A549 (cell line): ENCODE measurements at regions not wholly inside any gene's neighbourhood (a gene's known extent, or its start where the extent isn't known, plus 50 kb on each side); places are given as distances from the start of the nearest gene placed in this dataset.

ENCODE experiments used
- ATAC-seq, 2 experiments: fragments of 200-7000 bp in 1 of 2; fragments of >200 bp in 1 of 2; cut with Nextera tagmentation in 1 of 2; cut with Tn5 transposase in 1 of 2; 3 replicates each; pipeline versions ENCODE4 v1.8.0 to v1.9.1; 2018 to 2020; ENCODE audit warnings: mild to moderate bottlenecking in 1 of 2, moderate library complexity in 1 of 2
- CTCF ChIA-PET: fragments of 300-600 bp; sonication (Branson Sonifier 250); formaldehyde crosslinking; extraction: SDS; loops from one replicate; lab custom pipeline; 2021; ENCODE audit warnings: antibody characterized with exemption, inconsistent platforms; lab: Yijun Ruan, JAX
- POLR2A ChIA-PET: fragments of 350-600 bp; formaldehyde crosslinking; extraction: SDS; loops from one replicate; lab custom pipeline; 2021; ENCODE audit warnings: antibody characterized with exemption, inconsistent platforms; lab: Yijun Ruan, JAX
- DNase-seq, 2 experiments: peaks; one replicate each; pipeline versions ENCODE4 v3.0.0 to v3.0.0-alpha.2; 2011 to 2016; ENCODE audit warnings: low read depth in 1 of 2, low spot score in 1 of 2
- FAIRE-seq: peaks from 2 replicates; lab custom pipeline; 2011; peaks lifted over from hg19 to GRCh38; lab: Jason Lieb, UNC
- H3K27ac ChIP-seq, 2 experiments: fragments of >200 bp; sonication (Bioruptor Twin); formaldehyde crosslinking; 3 replicates each; pipeline ENCODE4 v1.5.1; 2016 to 2017
- H3K4me1 ChIP-seq: fragments of >200 bp; sonication (Bioruptor Twin); formaldehyde crosslinking; 3 replicates; pipeline ENCODE4 v1.6.1; 2016
- H3K4me2 ChIP-seq: fragments of >200 bp; sonication (Bioruptor Twin); formaldehyde crosslinking; 3 replicates; pipeline ENCODE4 v1.6.1; 2016
- H3K4me3 ChIP-seq: fragments of >200 bp; sonication (Bioruptor Twin); formaldehyde crosslinking; 3 replicates; pipeline ENCODE4 v1.5.1; 2016
- H3K9me3 ChIP-seq: fragments of >200 bp; sonication (Bioruptor Twin); formaldehyde crosslinking; 3 replicates; pipeline ENCODE4 v1.6.1; 2016
- BHLHE40 ChIP-seq: IDR thresholded peaks from 2 replicates; pipeline ENCODE4 v1.6.1; 2012; ENCODE audit warnings: low read depth, low read length, inconsistent platforms
- CBX2 ChIP-seq: fragments of 200-600 bp; sonication (generic); IDR thresholded peaks from 2 replicates; pipeline ENCODE4 v1.6.1; 2016; ENCODE audit warnings: low read depth, mild to moderate bottlenecking, borderline replicate concordance
- CBX8 ChIP-seq: fragments of 200-600 bp; sonication (generic); IDR thresholded peaks from 2 replicates; pipeline ENCODE4 v1.6.1; 2016
- EHF ChIP-seq: fragments of 250-450 bp; sonication (Bioruptor Pico); IDR thresholded peaks from 2 replicates; pipeline ENCODE4 v1.5.0; 2020; ENCODE audit warnings: mild to moderate bottlenecking
- FOXS1 ChIP-seq: fragments of 250-450 bp; sonication (Bioruptor Pico); IDR thresholded peaks from 2 replicates; pipeline ENCODE4 v1.5.0; 2020; ENCODE audit warnings: mild to moderate bottlenecking, moderate library complexity
- HOXB13 ChIP-seq: fragments of 250-450 bp; sonication (Bioruptor Pico); IDR thresholded peaks from 2 replicates; pipeline ENCODE4 v1.5.0; 2020; ENCODE audit warnings: low read depth, mild to moderate bottlenecking, moderate library complexity
- HOXB5 ChIP-seq: fragments of 250-450 bp; sonication (Bioruptor Pico); IDR thresholded peaks from 2 replicates; pipeline ENCODE4 v1.5.0; 2020; ENCODE audit warnings: mild to moderate bottlenecking, moderate library complexity
- KDM1A ChIP-seq: fragments of 200-600 bp; sonication (generic); IDR thresholded peaks from 2 replicates; pipeline ENCODE4 v1.6.1; 2016; ENCODE audit warnings: low read depth, mild to moderate bottlenecking
- MAFK ChIP-seq: fragments of 450-650 bp; IDR thresholded peaks from 2 replicates; pipeline ENCODE4 v1.6.1; 2014; ENCODE audit not compliant: partially characterized antibody
- RAD21 ChIP-seq, 2 experiments: fragments of >200 bp in 1 of 2; sonication (Bioruptor Twin) in 1 of 2; formaldehyde crosslinking in 1 of 2; IDR thresholded peaks in 1 of 2; conservative IDR thresholded peaks in 1 of 2; 2 replicates in 1 of 2; 3 replicates in 1 of 2; pipeline ENCODE4 v1.6.1; 2012 to 2018; ENCODE audit warnings: inconsistent platforms in 1 of 2
- RCOR1 ChIP-seq: fragments of 150-350 bp; IDR thresholded peaks from 2 replicates; pipeline ENCODE4 v1.6.1; 2014; ENCODE audit warnings: antibody characterized with exemption, low read length, low read depth
- TP53 ChIP-seq: fragments of 250-450 bp; sonication (Bioruptor Pico); IDR thresholded peaks from 2 replicates; pipeline ENCODE4 v1.5.0; 2021; ENCODE audit warnings: mild to moderate bottlenecking, moderate library complexity
- ZC3H11A ChIP-seq: fragments of 450-650 bp; IDR thresholded peaks from 2 replicates; pipeline ENCODE4 v1.6.1; 2014; ENCODE audit warnings: antibody characterized with exemption, mild to moderate bottlenecking
- ZFP36 ChIP-seq: fragments of 450-650 bp; IDR thresholded peaks from 2 replicates; pipeline ENCODE4 v1.6.1; 2014; ENCODE audit warnings: borderline replicate concordance; ENCODE audit not compliant: partially characterized antibody
- ZNF302 ChIP-seq: fragments of 250-450 bp; sonication (Bioruptor Pico); IDR thresholded peaks from 2 replicates; pipeline ENCODE4 v1.9.0; 2021; ENCODE audit warnings: inconsistent platforms, mild to moderate bottlenecking, moderate library complexity
- ZSCAN20 ChIP-seq: fragments of 250-450 bp; sonication (Bioruptor Pico); IDR thresholded peaks from 2 replicates; pipeline ENCODE4 v1.8.0; 2022; ENCODE audit warnings: mild to moderate bottlenecking, moderate library complexity
- WGBS: methylation state at CpG from one replicate; pipeline ENCODE4 v1.1.6; 2017; ENCODE audit errors: missing lambda C conversion rate; 5-methylcytosine and 5-hydroxymethylcytosine counted together
- TF ChIP-seq, protein P1 (sequence below): IDR thresholded peaks from 2 replicates; pipeline ENCODE4 v1.6.1; 2012
- TF ChIP-seq, protein P2 (sequence below): fragments of >200 bp; sonication (Bioruptor Twin); formaldehyde crosslinking; IDR thresholded peaks from 3 replicates; pipeline ENCODE4 v1.6.1; 2016
- TF ChIP-seq, protein P3 (sequence below): IDR thresholded peaks from 2 replicates; pipeline ENCODE4 v1.6.1; 2012; ENCODE audit warnings: low read depth, borderline replicate concordance
- TF ChIP-seq, protein P4 (sequence below): fragments of 200-600 bp; sonication (generic); IDR thresholded peaks from 2 replicates; pipeline ENCODE4 v1.6.1; 2016; ENCODE audit warnings: antibody characterized with exemption, mild to moderate bottlenecking, moderate library complexity

DNA sequence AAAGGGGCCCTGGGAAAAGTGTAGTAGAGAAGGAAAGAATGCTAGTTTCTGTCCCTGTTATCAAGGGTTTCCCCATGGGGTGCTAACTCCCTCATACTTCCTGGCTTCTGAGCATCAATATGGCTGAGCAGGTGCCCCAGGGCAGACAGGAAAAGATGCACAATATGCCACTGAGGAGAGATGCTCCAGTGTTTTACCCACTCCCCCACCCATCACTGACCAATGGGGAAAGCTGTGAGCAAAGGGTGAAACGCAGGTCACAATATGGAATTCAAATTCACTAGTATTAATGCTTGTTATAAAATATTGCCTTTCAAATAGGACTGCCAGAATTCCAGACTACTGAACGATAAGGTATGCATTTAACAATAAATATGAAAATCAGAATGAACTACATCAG lies 187.5 kb upstream of the CTNNB1 start:
- 30% methylated on average over 2 of the region's 2 CpGs for WGBS
- POLR2A ChIA-PET = no interaction called here
- no peak overlapping the region for H3K27ac ChIP-seq
- peaks cover 3% of the 10 kb centered on the region; the same call in 2 of the 3 replicates for H3K9me3 ChIP-seq
- no peak overlapping the region for H3K4me2 ChIP-seq
- FAIRE-seq (no peak), ATAC-seq (no peak), DNase-seq (no peak)
- no peak for TF ChIP-seq ZNF302 (CRISPR knock-in tag)
- no peak for TF ChIP-seq EHF (CRISPR knock-in tag)
- no peak overlapping the region for H3K4me3 ChIP-seq
- H3K4me1 ChIP-seq = no peaks in the 10 kb centered on the region
- CTCF ChIA-PET = interaction anchor here (0.5 kb wide), 1 partner anchor 745 kb away, joined by 3 read pairs; no protein-coding TSS in a partner anchor

DNA sequence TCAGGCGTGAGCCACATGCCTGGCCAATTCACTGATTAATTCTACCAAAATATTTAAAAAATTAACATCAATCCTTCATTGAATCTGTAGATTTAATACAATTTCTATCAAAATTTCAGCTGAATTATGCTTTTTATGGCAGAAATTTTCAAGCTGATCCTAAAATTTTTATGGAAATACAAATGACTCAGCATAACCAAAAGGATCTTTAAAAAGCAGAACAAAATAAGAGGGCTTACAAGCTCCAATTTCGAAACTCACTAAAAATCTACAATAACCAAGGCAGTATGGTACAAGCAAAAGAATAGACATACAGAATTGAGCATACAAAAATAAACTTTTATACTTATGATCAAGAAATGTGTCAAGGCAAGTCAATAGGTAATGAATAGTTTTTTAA lies 180.4 kb upstream of the CTNNB1 start:
- H3K4me1 ChIP-seq = no peaks in the 10 kb centered on the region
- no peaks in the 10 kb centered on the region for H3K9me3 ChIP-seq
- POLR2A ChIA-PET = no interaction called here
- H3K4me2 ChIP-seq = no peak overlapping the region
- TF ChIP-seq, protein P1, sequence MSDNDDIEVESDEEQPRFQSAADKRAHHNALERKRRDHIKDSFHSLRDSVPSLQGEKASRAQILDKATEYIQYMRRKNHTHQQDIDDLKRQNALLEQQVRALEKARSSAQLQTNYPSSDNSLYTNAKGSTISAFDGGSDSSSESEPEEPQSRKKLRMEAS = no peak
- no peak for TF ChIP-seq BHLHE40
- peak; percentile 40 for TF ChIP-seq MAFK
- TF ChIP-seq, all 56 proteins: peak for 1
- no peak for FAIRE-seq
- no peak for ATAC-seq
- Histone ChIP-seq H3K4me3 (no peak overlapping the region), H3K27ac (no peak overlapping the region)
- no peak for DNase-seq
- CTCF ChIA-PET = no interaction called here
- WGBS = 57% methylated on average over 2 of the region's 2 CpGs

DNA sequence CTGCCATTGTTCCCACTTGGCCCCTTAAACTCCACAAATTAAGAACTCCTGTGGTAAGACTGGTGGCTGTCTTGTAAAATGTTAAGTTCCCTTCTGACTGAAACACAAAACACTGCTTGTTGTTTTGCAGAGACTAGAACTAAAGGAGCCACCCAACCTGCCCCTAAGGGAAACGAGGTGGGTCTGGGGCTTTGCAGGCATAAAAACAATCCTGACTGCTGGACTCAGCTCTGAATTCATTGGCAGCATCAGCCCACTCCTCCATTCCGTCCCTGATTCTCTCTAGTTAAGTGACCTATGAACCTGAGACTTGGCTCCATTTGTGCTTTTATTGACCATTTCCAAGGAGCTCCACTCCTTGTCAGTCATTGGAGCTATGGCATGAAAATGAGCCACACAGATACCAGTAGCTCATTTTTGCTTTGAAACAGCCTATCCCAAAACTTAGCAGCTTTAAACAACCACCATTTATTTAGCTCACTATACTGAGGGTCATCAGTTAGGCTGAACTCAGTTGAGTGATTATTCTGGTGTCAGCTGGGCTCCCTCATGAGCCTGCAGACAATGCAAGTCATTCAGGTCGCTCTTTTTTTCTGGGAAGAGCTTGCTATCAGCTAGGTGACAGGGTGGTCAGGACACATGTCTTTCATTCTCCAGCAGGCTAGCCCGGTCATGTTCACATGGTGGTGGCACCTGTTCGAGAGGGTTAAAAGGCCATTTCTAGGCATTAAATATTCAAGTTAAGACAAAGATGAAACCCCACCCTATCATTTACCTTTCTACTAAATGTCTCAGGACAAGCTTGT lies 175.1 kb upstream of the CTNNB1 start:
- no peaks in the 10 kb centered on the region for H3K9me3 ChIP-seq
- TF ChIP-seq ZSCAN20 (CRISPR knock-in tag) (no peak), ZFP36 (no peak), TP53 (CRISPR knock-in tag) (no peak), CBX2 (no peak), CBX8 (no peak), FOXS1 (CRISPR knock-in tag) (no peak), HOXB13 (no peak), RAD21 (conservative IDR thresholded peaks at IDR 0.05 in 1 of 2, IDR thresholded peaks at IDR 0.05 in 1 of 2) (no peak), RCOR1 (no peak), ZC3H11A (no peak), HOXB5 (CRISPR knock-in tag) (no peak), KDM1A (no peak)
- TF ChIP-seq, protein P2, sequence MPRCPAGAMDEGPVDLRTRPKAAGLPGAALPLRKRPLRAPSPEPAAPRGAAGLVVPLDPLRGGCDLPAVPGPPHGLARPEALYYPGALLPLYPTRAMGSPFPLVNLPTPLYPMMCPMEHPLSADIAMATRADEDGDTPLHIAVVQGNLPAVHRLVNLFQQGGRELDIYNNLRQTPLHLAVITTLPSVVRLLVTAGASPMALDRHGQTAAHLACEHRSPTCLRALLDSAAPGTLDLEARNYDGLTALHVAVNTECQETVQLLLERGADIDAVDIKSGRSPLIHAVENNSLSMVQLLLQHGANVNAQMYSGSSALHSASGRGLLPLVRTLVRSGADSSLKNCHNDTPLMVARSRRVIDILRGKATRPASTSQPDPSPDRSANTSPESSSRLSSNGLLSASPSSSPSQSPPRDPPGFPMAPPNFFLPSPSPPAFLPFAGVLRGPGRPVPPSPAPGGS = no peak
- TF ChIP-seq, protein P3, sequence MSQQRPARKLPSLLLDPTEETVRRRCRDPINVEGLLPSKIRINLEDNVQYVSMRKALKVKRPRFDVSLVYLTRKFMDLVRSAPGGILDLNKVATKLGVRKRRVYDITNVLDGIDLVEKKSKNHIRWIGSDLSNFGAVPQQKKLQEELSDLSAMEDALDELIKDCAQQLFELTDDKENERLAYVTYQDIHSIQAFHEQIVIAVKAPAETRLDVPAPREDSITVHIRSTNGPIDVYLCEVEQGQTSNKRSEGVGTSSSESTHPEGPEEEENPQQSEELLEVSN = no peak
- TF ChIP-seq, protein P4, sequence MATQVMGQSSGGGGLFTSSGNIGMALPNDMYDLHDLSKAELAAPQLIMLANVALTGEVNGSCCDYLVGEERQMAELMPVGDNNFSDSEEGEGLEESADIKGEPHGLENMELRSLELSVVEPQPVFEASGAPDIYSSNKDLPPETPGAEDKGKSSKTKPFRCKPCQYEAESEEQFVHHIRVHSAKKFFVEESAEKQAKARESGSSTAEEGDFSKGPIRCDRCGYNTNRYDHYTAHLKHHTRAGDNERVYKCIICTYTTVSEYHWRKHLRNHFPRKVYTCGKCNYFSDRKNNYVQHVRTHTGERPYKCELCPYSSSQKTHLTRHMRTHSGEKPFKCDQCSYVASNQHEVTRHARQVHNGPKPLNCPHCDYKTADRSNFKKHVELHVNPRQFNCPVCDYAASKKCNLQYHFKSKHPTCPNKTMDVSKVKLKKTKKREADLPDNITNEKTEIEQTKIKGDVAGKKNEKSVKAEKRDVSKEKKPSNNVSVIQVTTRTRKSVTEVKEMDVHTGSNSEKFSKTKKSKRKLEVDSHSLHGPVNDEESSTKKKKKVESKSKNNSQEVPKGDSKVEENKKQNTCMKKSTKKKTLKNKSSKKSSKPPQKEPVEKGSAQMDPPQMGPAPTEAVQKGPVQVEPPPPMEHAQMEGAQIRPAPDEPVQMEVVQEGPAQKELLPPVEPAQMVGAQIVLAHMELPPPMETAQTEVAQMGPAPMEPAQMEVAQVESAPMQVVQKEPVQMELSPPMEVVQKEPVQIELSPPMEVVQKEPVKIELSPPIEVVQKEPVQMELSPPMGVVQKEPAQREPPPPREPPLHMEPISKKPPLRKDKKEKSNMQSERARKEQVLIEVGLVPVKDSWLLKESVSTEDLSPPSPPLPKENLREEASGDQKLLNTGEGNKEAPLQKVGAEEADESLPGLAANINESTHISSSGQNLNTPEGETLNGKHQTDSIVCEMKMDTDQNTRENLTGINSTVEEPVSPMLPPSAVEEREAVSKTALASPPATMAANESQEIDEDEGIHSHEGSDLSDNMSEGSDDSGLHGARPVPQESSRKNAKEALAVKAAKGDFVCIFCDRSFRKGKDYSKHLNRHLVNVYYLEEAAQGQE = no peak
- TF ChIP-seq, all 56 proteins: peak for 0
- no peak for FAIRE-seq
- POLR2A ChIA-PET = no interaction called here
- no peak for ATAC-seq
- H3K4me1 ChIP-seq = 0 out of 3 replicates have a peak, but pooled peaks cover 4% of the 10 kb centered on the region
- no peak for DNase-seq
- CTCF ChIA-PET = no interaction called here
- WGBS = 28% methylated on average over 4 of the region's 5 CpGs
- H3K4me3 ChIP-seq = no peak overlapping the region
- no peak overlapping the region for H3K27ac ChIP-seq
- H3K4me2 ChIP-seq = no peak overlapping the region
